DMS 273 (cell line): ENCODE measurements at regions not wholly inside any gene's neighbourhood (a gene's known extent, or its start where the extent isn't known, plus 50 kb on each side); places are given as distances from the start of the nearest gene placed in this dataset.

Source experiments
- DNase-seq: peaks from one replicate; lab custom pipeline; 2025; ENCODE audit not compliant: unreplicated experiment; lab: John Stamatoyannopoulos, UW

DNA sequence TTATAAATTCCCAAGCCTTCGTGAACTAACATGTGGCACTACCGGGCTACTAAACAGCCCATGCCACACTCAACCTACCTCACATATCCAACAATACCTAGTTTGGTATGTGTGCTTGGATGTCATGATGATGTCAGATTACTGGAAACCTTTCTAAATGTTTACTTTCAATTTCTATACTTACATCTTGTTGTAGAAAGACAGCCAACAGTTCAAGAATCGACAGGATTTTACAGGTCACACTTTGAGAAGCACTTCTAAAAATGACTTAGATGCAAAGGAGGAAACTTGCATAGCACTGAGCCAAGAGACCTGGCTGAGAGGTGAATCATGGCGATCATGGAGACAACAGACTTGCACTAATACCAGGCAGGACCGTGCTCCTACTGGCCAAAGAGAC lies 209.9 kb downstream of the COL4A1 start:
- no peak for DNase-seq

DNA sequence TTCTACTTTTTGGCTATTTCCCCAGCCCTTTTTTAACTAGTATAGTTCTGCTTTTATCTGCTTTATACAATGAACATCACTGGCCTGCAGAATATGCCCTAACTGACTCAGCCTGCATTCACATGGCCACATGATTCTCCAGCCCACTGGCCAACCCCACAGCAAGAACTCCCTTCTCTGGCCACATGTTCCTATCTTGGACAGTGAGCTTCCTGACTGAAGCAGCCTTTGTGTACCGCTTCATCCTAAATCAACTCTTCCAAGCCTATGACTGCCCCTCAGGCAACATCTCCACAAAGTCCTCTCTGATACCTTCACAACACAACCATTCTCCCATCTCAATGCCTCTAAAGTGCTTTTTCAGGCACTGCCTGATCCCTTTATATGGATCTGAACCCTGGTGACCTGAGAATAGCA lies 214.1 kb downstream of the COL4A1 start:
- no peak for DNase-seq

DNA sequence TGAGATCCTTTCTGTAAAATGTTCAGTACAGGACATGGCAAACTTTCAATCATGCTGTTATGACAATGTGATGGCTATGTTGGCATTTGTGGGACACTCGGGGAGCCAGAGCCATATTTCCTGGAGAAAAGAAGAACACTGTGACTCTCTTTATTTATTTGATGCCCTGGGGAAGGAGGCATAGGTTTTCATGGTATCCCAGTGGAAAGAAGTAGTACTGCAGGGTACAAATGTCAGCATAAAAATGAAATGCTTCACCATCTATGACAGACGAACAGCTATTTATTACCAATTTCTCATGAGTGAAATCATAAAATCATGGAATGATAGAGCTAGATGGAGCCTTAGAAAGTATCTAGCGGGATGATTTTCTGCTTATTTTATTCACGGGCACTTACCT lies 217.1 kb downstream of the COL4A1 start:
- no peak for DNase-seq

DNA sequence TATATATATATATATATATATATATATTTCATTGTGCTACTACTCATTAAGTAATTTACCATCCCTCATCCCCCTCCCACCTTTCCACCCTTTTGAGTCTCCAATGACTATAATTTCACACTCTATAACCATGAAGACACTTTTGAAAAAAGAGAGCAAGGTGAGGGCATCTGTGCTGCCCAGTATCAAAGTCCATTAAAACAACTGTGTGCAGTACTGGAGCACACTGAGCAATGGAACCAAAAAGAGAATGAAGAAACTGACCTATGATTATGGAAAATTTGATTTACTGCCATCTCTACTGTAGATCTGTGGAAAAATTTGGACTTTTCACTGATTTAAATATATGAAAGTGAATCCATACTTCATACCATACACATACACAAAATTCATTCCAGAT lies 217.9 kb downstream of the COL4A1 start:
- no peak for DNase-seq

GRCh38 chr13:110073982-110074381 lies 233.0 kb downstream of the COL4A1 start:
- peak; percentile 1 for DNase-seq

DNA sequence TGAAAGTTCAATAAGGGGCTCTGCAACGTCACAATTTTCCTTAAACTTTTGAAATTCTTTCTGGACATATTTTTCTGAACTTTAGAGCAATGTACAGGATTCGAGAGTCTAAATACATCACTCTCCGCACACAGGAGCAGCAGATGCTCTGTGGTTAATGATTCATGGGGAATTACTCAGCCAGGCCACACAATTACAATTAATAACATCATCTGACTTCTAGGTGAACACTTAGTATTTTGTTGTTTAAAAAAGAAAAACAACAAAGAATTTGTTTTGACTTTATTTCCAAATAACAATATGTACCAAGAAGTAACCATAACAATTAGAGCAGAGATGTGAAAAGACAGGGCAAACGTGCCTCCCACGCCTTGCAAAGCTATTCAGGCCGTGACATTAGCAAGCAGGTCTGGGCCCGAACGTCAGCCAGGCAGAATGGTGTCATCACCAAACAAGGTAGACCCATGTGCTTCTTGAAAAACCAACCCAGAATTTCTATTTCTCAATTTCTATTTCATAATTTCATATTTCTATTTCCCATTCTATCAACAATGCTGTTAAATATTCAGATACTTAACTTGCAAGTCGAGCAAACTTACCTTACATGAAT lies 236.3 kb downstream of the COL4A1 start:
- DNase-seq: no peak

DNA sequence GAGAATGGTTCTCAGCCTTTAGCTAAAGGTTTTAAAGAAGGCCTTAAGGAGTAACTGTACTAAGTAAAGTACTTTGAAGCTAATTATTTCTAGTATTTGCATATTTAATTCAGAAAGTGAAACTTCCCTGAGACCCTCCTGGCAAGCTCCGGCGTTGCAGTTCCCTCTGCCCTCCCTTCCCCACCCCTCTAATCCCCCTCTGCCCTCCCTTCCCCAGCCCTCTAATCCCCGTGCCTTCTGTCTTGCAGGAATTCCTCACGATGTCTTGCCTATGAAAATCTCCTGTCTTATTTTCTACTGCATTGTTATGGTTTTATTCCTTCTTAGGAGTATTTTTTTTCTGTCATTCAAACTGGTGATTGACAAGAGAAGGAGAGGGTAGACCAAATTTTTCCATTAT lies 236.9 kb downstream of the COL4A1 start:
- no peak for DNase-seq

DNA sequence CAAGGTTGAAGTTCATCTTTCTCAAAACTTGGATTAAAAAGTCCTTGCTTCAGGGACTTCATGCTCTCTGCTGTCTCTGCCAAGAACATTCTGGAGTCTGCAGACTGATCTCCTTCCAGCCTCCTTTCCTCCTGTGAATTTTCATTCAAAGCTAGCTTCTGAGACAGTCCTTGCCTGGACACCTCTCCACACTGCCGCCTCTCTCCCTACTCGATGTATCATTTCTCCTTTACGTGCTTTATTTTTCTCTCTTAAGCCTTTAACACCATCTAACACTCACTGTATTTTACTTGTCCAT lies 238.8 kb downstream of the COL4A1 start:
- no peak for DNase-seq

- DNase-seq: no peak
Measured at GRCh38 chr13:110067355-110068175, 239.4 kb downstream of the COL4A1 start.

- no peak for DNase-seq
Measured at GRCh38 chr13:110065780-110066179, 241.2 kb downstream of the COL4A1 start.

- DNase-seq: no peak
Measured at GRCh38 chr13:110063490-110064421, 243.2 kb downstream of the COL4A1 start.

DNA sequence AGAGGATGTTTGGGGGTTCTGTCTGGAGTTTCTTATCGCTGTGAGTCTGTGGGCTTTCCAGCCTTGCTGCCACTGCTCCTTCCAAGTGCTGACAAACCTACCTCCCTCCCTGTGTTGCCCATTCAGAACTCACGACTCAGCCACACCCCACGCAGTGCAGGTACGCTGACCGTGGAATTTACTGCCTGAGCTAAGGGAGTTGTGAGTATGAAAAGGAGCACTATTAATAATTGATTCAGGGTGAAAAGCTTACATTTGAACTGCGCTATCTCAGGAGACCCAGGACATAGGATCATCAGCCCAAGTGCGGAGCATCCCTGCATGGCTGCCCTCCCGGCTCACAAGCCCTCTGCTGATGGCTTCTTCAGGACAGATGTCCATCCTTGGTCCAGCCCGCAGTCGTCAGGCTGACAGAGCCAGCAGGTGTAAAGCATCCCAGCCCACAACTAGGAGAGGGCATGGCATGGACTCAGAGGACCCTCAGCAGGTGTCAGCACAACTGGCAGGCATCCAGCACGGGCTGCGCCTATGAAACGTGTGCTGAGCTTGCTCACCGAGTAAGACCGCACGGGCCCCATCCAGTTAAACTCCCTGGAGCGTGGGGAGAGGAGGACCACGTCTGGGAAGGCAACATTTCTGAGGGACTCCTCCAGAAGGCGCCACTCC lies 244.0 kb downstream of the COL4A1 start:
- DNase-seq: no peak

GRCh38 chr13:110062077-110062776 lies 244.7 kb downstream of the COL4A1 start:
- no peak for DNase-seq

- DNase-seq: no peak
Measured at GRCh38 chr13:110061270-110061669, 245.7 kb downstream of the COL4A1 start.

GRCh38 chr13:110057052-110057451 lies 249.9 kb downstream of the COL4A1 start:
- DNase-seq: no peak

GRCh38 chr13:110056640-110057039 lies 250.3 kb downstream of the COL4A1 start:
- DNase-seq: no peak

DNA sequence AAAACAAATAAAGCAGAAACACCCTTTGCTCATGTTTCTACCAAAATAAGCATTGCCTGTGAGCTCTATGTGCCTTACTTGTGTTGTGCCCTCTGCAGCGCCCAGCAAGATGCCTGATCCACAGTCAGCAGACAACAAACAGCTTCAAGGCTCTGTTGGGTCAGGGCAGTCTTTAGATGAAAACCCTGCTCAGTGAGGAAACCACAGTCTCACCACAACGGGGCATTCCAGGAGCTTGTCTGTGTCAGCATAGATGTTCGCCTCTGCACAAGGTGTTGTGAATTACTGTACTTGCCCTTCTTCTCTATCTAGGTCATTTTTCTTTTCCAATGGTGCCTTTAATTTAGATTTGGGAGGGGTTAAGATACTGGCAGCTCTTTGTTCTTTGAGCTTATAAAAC lies 251.9 kb downstream of the COL4A1 start:
- DNase-seq: no peak

DNA sequence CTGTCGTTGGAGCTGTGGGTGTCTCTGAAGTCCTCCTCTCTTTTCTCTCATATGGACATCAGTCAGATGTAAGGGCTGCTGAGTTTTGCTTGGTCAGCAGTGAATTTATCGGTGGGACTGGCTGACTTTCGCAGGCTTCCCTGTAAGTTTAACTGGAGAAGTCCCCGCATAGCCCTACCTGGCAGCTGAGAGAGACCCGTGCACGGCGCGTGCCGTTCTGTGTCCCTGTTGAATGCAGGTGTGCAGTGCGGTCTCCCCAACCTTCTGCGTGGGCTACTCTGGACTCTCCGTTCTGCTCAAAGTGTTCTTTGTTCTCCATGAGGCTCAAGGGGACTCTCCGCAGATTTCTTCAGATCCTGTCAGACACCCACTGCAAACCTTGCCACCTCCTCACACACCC lies 252.9 kb downstream of the COL4A1 start:
- DNase-seq: no peak

DNA sequence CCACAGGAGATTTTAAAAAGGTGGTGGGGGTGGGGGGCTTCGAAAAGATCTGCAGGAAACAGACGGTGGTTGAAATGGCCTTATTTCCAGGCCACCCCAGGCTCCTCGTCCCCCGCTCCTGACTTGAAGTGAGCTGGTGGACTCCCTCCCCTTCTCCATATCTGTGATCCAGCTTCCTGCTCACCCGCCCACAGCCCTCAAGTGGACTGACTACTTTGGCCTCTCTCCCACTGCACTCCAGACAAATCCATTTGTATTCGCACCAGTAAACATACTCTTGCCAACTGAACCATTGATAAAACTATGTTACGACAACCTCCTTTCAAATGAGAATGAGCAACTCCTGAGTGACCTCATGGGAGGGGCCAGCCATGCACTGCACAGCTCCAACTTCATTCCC lies 259.5 kb downstream of the COL4A1 start:
- DNase-seq: no peak

DNA sequence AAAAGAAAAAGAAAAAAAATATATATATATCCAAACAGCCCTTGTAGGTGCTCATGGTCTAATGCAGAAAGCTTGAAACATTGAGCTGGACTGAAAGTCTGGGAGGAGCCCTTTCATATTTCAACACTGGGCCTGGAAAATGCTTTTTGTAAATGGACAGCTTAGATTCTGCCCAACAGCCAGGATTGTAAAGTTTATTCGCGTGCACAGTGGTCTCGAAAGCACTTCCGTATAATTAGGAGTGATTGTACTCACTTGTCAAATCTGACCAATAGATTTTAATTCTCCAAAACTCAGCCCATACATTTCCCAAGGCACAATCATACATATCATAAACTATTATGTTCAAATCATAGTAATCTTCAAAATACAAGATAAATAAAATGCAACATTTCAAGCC lies 260.1 kb downstream of the COL4A1 start:
- DNase-seq: no peak

DNA sequence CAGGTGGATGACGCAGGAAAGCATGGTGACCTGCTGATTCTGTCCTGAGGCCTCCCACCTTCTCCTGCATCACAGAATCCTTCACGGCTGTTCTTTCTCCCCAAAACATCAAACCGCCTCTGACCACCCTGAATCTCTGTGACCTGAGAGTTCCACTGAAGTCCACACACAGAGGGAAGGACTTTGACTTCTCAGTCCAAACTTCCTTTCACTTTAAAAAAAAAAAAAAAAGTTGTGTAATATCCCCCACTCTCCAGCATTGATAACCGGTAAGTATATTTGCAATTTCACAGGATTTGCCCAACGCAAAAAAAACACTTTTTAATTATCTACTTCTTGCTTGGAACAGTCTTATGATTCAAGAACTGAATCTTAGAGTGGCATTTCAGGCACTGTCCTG lies 259.5 kb upstream of the IRS2 start:
- DNase-seq: no peak
